Smooth muscle cell (in vitro differentiated cells): ENCODE measurements at regions not wholly inside any gene's neighbourhood (a gene's known extent, or its start where the extent isn't known, plus 50 kb on each side); places are given as distances from the start of the nearest gene placed in this dataset.

Experiments used
- DNase-seq: peaks from one replicate; lab custom pipeline; 2025; ENCODE audit not compliant: unreplicated experiment; lab: John Stamatoyannopoulos, UW
- H2AFZ ChIP-seq: fragments of 200-600 bp; sonication (generic); 2 replicates; pipeline ENCODE4 v1.6.0; 2016; ENCODE audit warnings: antibody characterized with exemption, low read depth, mild to moderate bottlenecking
- H3F3A ChIP-seq: fragments of 200-600 bp; sonication (generic); 2 replicates; pipeline ENCODE4 v1.6.0; 2017; ENCODE audit warnings: antibody characterized with exemption, low read depth
- H3K27ac ChIP-seq: fragments of 200-600 bp; sonication (generic); 2 replicates; pipeline ENCODE4 v1.5.1; 2016; ENCODE audit warnings: low read depth, mild to moderate bottlenecking
- H3K27me3 ChIP-seq: fragments of 200-600 bp; sonication (generic); 2 replicates; pipeline ENCODE4 v1.6.1; 2016; ENCODE audit warnings: low read depth, mild to moderate bottlenecking
- H3K36me3 ChIP-seq: fragments of 200-600 bp; sonication (generic); 2 replicates; pipeline ENCODE4 v1.5.1; 2016; ENCODE audit warnings: low read depth
- H3K4me1 ChIP-seq: fragments of 200-600 bp; sonication (generic); 2 replicates; pipeline ENCODE4 v1.5.1; 2016; ENCODE audit warnings: low read depth
- H3K4me2 ChIP-seq: fragments of 200-600 bp; sonication (generic); 2 replicates; pipeline ENCODE4 v1.6.0; 2016; ENCODE audit warnings: mild to moderate bottlenecking
- H3K4me3 ChIP-seq: fragments of 200-600 bp; sonication (generic); 2 replicates; pipeline ENCODE4 v1.5.1; 2016; ENCODE audit warnings: mild to moderate bottlenecking
- H3K79me2 ChIP-seq: fragments of 200-600 bp; sonication (generic); 2 replicates; pipeline ENCODE4 v1.6.0; 2016; ENCODE audit warnings: low read depth, mild to moderate bottlenecking
- H3K9ac ChIP-seq: fragments of 200-600 bp; sonication (generic); 2 replicates; pipeline ENCODE4 v1.6.0; 2016; ENCODE audit warnings: low read depth
- H3K9me3 ChIP-seq: fragments of 200-600 bp; sonication (generic); replicated peaks from 2 replicates; pipeline ENCODE4 v1.5.1; 2016; ENCODE audit warnings: low read depth
- H4K20me1 ChIP-seq: fragments of 200-600 bp; sonication (generic); 2 replicates; pipeline ENCODE4 v1.6.0; 2016; ENCODE audit warnings: low read depth
- WGBS: methylation state at CpG from one replicate; pipeline ENCODE4 v1.1.7; 2016; ENCODE audit warnings: low lambda C conversion rate; 5-methylcytosine and 5-hydroxymethylcytosine counted together
- TF ChIP-seq, protein P1 (sequence below): fragments of 200-600 bp; sonication (generic); IDR thresholded peaks from 2 replicates; pipeline ENCODE4 v1.5.1; 2017; ENCODE audit warnings: borderline replicate concordance, mild to moderate bottlenecking, antibody characterized with exemption; ENCODE audit not compliant: insufficient read depth, poor library complexity, severe bottlenecking

- no peaks in the 10 kb centered on the region for H3K79me2 ChIP-seq
- TF ChIP-seq, protein P1, sequence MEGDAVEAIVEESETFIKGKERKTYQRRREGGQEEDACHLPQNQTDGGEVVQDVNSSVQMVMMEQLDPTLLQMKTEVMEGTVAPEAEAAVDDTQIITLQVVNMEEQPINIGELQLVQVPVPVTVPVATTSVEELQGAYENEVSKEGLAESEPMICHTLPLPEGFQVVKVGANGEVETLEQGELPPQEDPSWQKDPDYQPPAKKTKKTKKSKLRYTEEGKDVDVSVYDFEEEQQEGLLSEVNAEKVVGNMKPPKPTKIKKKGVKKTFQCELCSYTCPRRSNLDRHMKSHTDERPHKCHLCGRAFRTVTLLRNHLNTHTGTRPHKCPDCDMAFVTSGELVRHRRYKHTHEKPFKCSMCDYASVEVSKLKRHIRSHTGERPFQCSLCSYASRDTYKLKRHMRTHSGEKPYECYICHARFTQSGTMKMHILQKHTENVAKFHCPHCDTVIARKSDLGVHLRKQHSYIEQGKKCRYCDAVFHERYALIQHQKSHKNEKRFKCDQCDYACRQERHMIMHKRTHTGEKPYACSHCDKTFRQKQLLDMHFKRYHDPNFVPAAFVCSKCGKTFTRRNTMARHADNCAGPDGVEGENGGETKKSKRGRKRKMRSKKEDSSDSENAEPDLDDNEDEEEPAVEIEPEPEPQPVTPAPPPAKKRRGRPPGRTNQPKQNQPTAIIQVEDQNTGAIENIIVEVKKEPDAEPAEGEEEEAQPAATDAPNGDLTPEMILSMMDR: no peak
- 74% methylated on average over 4 of the region's 4 CpGs for WGBS
- no peak overlapping the region for H3K4me3 ChIP-seq
- no peak overlapping the region for H3K4me2 ChIP-seq
- H2AFZ ChIP-seq: no peak overlapping the region
- no peak overlapping the region for H3K9ac ChIP-seq
- no peaks in the 10 kb centered on the region for H3K9me3 ChIP-seq
- no peaks in the 10 kb centered on the region for H3K4me1 ChIP-seq
- no peaks in the 10 kb centered on the region for H3K36me3 ChIP-seq
- H3K27me3 ChIP-seq: no peaks in the 10 kb centered on the region
- no peak for DNase-seq
- no peak overlapping the region for H3K27ac ChIP-seq
- H4K20me1 ChIP-seq: no peaks in the 10 kb centered on the region
- no peaks in the 10 kb centered on the region for H3F3A ChIP-seq
These were observed 61.9 kb upstream of the OPN4 start for GRCh38 chr10:86592413-86592812.

GRCh38 chr10:86594535-86594934 is 59.8 kb upstream of the OPN4 start:
- no peaks in the 10 kb centered on the region for H3K9me3 ChIP-seq
- H3K4me1 ChIP-seq: no peaks in the 10 kb centered on the region
- no peaks in the 10 kb centered on the region for H3K79me2 ChIP-seq
- no peaks in the 10 kb centered on the region for H3K36me3 ChIP-seq
- H3F3A ChIP-seq: peaks cover 4% of the 10 kb centered on the region
- TF ChIP-seq, protein P1: no peak
- WGBS: 32% methylated on average over 5 of the region's 5 CpGs
- H3K4me2 ChIP-seq: no peak overlapping the region
- H3K4me3 ChIP-seq: no peak overlapping the region
- H3K27ac ChIP-seq: peak overlapping the region; percentile 69
- no peak for DNase-seq
- no peaks in the 10 kb centered on the region for H3K27me3 ChIP-seq
- no peaks in the 10 kb centered on the region for H4K20me1 ChIP-seq
- no peak overlapping the region for H2AFZ ChIP-seq
- no peak overlapping the region for H3K9ac ChIP-seq

GRCh38 chr10:86595496-86595895 is 58.9 kb upstream of the OPN4 start:
- H4K20me1 ChIP-seq: no peaks in the 10 kb centered on the region
- H3K79me2 ChIP-seq: no peaks in the 10 kb centered on the region
- no peak overlapping the region for H3K4me2 ChIP-seq
- no peak overlapping the region for H3K4me3 ChIP-seq
- H3K27me3 ChIP-seq: no peaks in the 10 kb centered on the region
- TF ChIP-seq, protein P1: no peak
- no peaks in the 10 kb centered on the region for H3K4me1 ChIP-seq
- H3K36me3 ChIP-seq: no peaks in the 10 kb centered on the region
- no peak overlapping the region for H3K9ac ChIP-seq
- H2AFZ ChIP-seq: no peak overlapping the region
- no peaks in the 10 kb centered on the region for H3K9me3 ChIP-seq
- H3K27ac ChIP-seq: no peak overlapping the region
- peaks cover 4% of the 10 kb centered on the region for H3F3A ChIP-seq
- DNase-seq: no peak
- 93% methylated on average over 5 of the region's 5 CpGs for WGBS

DNA sequence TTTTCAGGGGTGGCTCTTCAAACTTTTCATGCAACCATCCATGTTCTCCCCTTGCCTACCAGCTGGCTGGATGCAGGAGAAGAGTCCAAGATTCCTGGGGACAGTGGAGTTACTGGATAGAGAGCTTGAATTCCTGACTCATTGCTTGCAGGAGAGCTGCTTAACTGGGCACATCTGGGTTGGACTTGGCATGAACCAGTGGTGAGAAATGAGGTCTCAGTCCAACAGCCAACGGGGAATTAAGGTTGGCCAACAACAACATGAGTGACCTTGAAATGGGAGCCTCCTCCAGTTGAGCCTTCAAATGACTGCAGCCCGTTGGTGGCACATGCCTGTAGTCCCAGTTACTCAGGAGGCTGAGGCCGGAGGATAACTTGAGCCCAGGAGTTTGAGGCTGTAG is 58.1 kb upstream of the OPN4 start:
- Histone ChIP-seq H2AFZ (no peak overlapping the region), H3K27ac (no peak overlapping the region), H4K20me1 (no peaks in the 10 kb centered on the region), H3K27me3 (no peaks in the 10 kb centered on the region), H3K4me1 (no peaks in the 10 kb centered on the region), H3K4me2 (no peak overlapping the region), H3K79me2 (no peaks in the 10 kb centered on the region), H3K9me3 (no peaks in the 10 kb centered on the region), H3F3A (peaks cover 4% of the 10 kb centered on the region), H3K9ac (no peak overlapping the region), H3K4me3 (no peak overlapping the region), H3K36me3 (no peaks in the 10 kb centered on the region)
- WGBS: 95% methylated on average over 3 of the region's 3 CpGs
- TF ChIP-seq, protein P1: no peak
- no peak for DNase-seq
